ENCODE measurements at regions not wholly inside any gene's neighbourhood (a gene's known extent, or its start where the extent isn't known, plus 50 kb on each side); places are given as distances from the start of the nearest gene placed in this dataset.
A peak's percentile ranks its signal among the peaks of the same experiment; 100 is the strongest.

- no peaks in the 10 kb centered on the region for H3K4me1 Mint-ChIP-seq
- H3K4me3 Mint-ChIP-seq: no peak overlapping the region
- no peaks in the 10 kb centered on the region for H3K27me3 Mint-ChIP-seq (ENCODE audit: low read depth)
- no peaks in the 10 kb centered on the region for H3K36me3 Mint-ChIP-seq (ENCODE audit: low read depth)
- peaks cover 7% of the 10 kb centered on the region for H3K9me3 Mint-ChIP-seq
- TF ChIP-seq CTCF (IDR thresholded peaks at IDR 0.05; ENCODE audit: unreplicated experiment in 3 of 3): no peak
- H3K27ac Mint-ChIP-seq: no peak overlapping the region
These were observed 278.9 kb downstream of the SAMD5 start for GRCh38 chr6:147787417-147787816.

GRCh38 chr6:147789430-147789947 lies 281.0 kb downstream of the SAMD5 start:
- H3K4me3 Mint-ChIP-seq: no peak overlapping the region
- no peaks in the 10 kb centered on the region for H3K36me3 Mint-ChIP-seq (ENCODE audit: low read depth)
- H3K27ac Mint-ChIP-seq: no peak overlapping the region
- H3K27me3 Mint-ChIP-seq (ENCODE audit: low read depth): no peaks in the 10 kb centered on the region
- H3K4me1 Mint-ChIP-seq: no peaks in the 10 kb centered on the region
- TF ChIP-seq CTCF (IDR thresholded peaks at IDR 0.05; ENCODE audit: unreplicated experiment in 3 of 3): no peak
- peaks cover 7% of the 10 kb centered on the region for H3K9me3 Mint-ChIP-seq

DNA sequence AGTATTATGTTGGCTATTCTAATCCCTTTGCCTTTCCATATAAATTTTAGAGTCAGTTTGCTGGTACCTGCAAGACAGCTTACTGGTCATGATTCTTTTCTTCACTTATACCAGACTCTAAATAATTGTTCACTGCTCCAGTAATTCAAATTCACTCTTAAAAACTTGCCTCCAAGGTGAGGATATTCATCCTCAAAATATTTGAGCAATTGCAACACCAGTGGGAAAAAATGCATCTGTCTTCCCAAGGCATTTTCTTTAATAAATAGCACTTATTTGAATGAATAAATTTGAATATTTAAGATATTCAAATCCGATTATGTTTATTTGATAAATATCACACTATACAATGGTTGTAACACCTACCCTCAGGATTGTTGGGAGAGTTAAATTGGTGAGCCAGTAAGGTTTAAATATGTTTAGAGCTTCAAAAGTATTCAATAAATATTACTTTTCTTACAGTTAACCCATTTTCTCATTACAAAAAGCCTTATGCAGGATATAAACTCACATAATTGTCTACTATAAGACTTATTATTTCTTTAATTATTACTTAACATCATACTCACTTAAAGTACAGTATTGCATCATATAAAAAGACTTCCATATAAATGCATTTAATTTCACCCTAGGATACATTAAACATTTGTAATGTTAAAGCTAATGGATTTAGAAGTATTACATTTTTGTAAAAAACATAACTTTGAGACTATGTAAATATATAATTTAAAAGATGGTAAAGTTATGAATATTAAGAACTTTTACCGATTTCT lies 285.6 kb downstream of the SAMD5 start:
- H3K9me3 Mint-ChIP-seq: peaks cover 10% of the 10 kb centered on the region
- H3K27ac Mint-ChIP-seq: no peak overlapping the region
- H3K36me3 Mint-ChIP-seq (ENCODE audit: low read depth): no peaks in the 10 kb centered on the region
- TF ChIP-seq CTCF (IDR thresholded peaks at IDR 0.05; ENCODE audit: unreplicated experiment in 3 of 3): no peak
- H3K27me3 Mint-ChIP-seq (ENCODE audit: low read depth): no peaks in the 10 kb centered on the region
- no peak overlapping the region for H3K4me3 Mint-ChIP-seq
- H3K4me1 Mint-ChIP-seq: no peaks in the 10 kb centered on the region

DNA sequence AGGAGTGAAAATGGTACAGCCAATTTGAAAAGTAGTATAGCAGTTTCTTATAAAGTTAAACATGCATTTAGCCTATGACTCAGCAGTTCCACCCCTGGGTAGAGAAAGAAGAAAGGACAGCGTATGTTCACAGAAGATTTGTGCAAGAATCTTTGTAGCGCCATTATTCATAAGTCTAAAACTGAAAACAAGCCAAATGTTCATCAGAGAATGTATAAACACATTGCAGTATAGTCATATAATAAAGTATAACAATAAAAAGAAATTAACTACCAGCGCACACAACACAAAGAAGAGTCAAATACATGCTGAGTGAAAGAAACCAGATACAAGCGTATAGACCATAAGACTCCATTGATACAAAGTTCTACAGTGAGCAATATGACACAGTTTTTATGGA lies 294.0 kb downstream of the SAMD5 start:
- no peaks in the 10 kb centered on the region for H3K36me3 Mint-ChIP-seq (ENCODE audit: low read depth)
- H3K27ac Mint-ChIP-seq: peak overlapping the region in 1 of 3 experiments; percentile 61
- H3K4me1 Mint-ChIP-seq: peaks cover 22% of the 10 kb centered on the region
- H3K27me3 Mint-ChIP-seq (ENCODE audit: low read depth): no peaks in the 10 kb centered on the region
- no peak overlapping the region for H3K4me3 Mint-ChIP-seq
- TF ChIP-seq CTCF (IDR thresholded peaks at IDR 0.05; ENCODE audit: unreplicated experiment in 3 of 3): no peak
- H3K9me3 Mint-ChIP-seq: peaks cover 9% of the 10 kb centered on the region

DNA sequence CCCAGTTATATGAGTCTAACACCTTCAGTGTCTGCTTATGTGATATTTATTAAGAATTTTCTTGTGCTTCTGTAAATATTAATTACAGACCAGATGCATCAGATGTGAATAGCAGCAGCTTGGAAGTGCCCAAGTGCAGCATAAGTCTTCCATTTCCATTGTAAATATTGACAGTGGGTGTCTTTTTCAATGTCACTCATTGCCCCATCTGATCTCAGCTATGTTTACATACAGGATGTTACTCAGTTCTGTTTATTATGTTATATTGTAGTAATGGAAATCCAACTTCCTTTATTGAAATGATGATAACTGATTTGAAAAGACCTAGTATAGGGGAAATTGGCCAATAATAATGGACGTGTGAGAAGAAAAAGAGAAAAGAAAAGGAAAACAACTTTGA lies 296.7 kb downstream of the SAMD5 start:
- TF ChIP-seq CTCF (IDR thresholded peaks at IDR 0.05; ENCODE audit: unreplicated experiment in 3 of 3): no peak
- no peak overlapping the region for H3K4me3 Mint-ChIP-seq
- H3K4me1 Mint-ChIP-seq: peaks cover 22% of the 10 kb centered on the region
- H3K27ac Mint-ChIP-seq: peak overlapping the region; percentile 12 to 50 (median 43)
- H3K27me3 Mint-ChIP-seq (ENCODE audit: low read depth): no peaks in the 10 kb centered on the region
- peaks cover 9% of the 10 kb centered on the region for H3K9me3 Mint-ChIP-seq
- no peaks in the 10 kb centered on the region for H3K36me3 Mint-ChIP-seq (ENCODE audit: low read depth)

GRCh38 chr6:147806697-147807096 lies 298.2 kb downstream of the SAMD5 start:
- Mint-ChIP-seq H3K27me3 (ENCODE audit: low read depth) (peaks cover 6% of the 10 kb centered on the region), H3K4me1 (peaks cover 22% of the 10 kb centered on the region), H3K27ac (peak overlapping the region in 1 of 3 experiments; percentile 47), H3K4me3 (no peak overlapping the region), H3K9me3 (peaks cover 9% of the 10 kb centered on the region), H3K36me3 (ENCODE audit: low read depth) (no peaks in the 10 kb centered on the region)
- no peak for TF ChIP-seq CTCF (IDR thresholded peaks at IDR 0.05; ENCODE audit: unreplicated experiment in 3 of 3)
